Neural cell (in vitro differentiated cells): ENCODE measurements at regions not wholly inside any gene's neighbourhood (a gene's known extent, or its start where the extent isn't known, plus 50 kb on each side); places are given as distances from the start of the nearest gene placed in this dataset.

Experiments used
- H2AFZ ChIP-seq: fragments of 200-600, 300-800 bp; sonication (generic), shearing (Covaris generic); 2 replicates; pipeline ENCODE4 v1.6.0; 2014; ENCODE audit warnings: low read depth, mild to moderate bottlenecking, antibody characterized with exemption, low read length, moderate library complexity
- H3F3A ChIP-seq: fragments of 200-600 bp; shearing (Covaris generic); 2 replicates; pipeline ENCODE4 v1.6.1; 2016; ENCODE audit warnings: mild to moderate bottlenecking, moderate library complexity, mixed read lengths, antibody characterized with exemption, low read length; ENCODE audit not compliant: insufficient read depth, poor library complexity, severe bottlenecking
- H3K27ac ChIP-seq: fragments of 200-600, 300-800 bp; sonication (generic), shearing (Covaris generic); 2 replicates; pipeline ENCODE4 v1.5.1; 2014; ENCODE audit warnings: mild to moderate bottlenecking, low read length, moderate library complexity
- H3K27me3 ChIP-seq: fragments of 300-800, 200-600 bp; sonication (generic), shearing (Covaris generic); 2 replicates; pipeline ENCODE4 v1.6.0; 2014; ENCODE audit warnings: mild to moderate bottlenecking, low read depth, low read length, moderate library complexity; ENCODE audit not compliant: insufficient read depth
- H3K36me3 ChIP-seq: fragments of 300-800, 200-600 bp; sonication (generic), shearing (Covaris generic); 2 replicates; pipeline ENCODE4 v1.5.1; 2014; ENCODE audit warnings: mild to moderate bottlenecking, antibody characterized with exemption, low read length, moderate library complexity; ENCODE audit not compliant: insufficient read depth
- H3K4me2 ChIP-seq: fragments of 300-800, 200-600 bp; sonication (generic), shearing (Covaris generic); 2 replicates; pipeline ENCODE4 v1.6.0; 2014; ENCODE audit warnings: mild to moderate bottlenecking, low read length
- H3K4me3 ChIP-seq: fragments of 300-800, 200-600 bp; sonication (generic), shearing (Covaris generic); 2 replicates; pipeline ENCODE4 v1.5.1; 2014; ENCODE audit warnings: mild to moderate bottlenecking, low read length, moderate library complexity
- H3K79me2 ChIP-seq: fragments of 200-600 bp; shearing (Covaris generic); replicated peaks from 2 replicates; pipeline ENCODE4 v1.6.0; 2014; ENCODE audit warnings: mild to moderate bottlenecking, low read length, moderate library complexity; ENCODE audit not compliant: insufficient read depth
- H3K9ac ChIP-seq: fragments of 300-800, 200-600 bp; sonication (generic), shearing (Covaris generic); 2 replicates; pipeline ENCODE4 v1.6.1; 2016; ENCODE audit warnings: mild to moderate bottlenecking, low read length, mixed read lengths
- H3K9me2 ChIP-seq: fragments of 200-600 bp; shearing (Covaris generic); 2 replicates; pipeline ENCODE4 v1.6.1; 2016; ENCODE audit warnings: mild to moderate bottlenecking, low read length, mixed read lengths; ENCODE audit not compliant: insufficient read depth
- H3K9me3 ChIP-seq: fragments of 200-600, 300-800 bp; sonication (generic), shearing (Covaris generic); 2 replicates; pipeline ENCODE4 v1.6.1; 2016; ENCODE audit warnings: mild to moderate bottlenecking, mixed run types, low read length, moderate library complexity, mixed read lengths
- H4K20me1 ChIP-seq: fragments of 200-600 bp; shearing (Covaris generic); 2 replicates; pipeline ENCODE4 v1.6.1; 2016; ENCODE audit warnings: mild to moderate bottlenecking, mixed run types; ENCODE audit not compliant: insufficient read depth
- EP300 ChIP-seq: fragments of 450-650 bp; conservative IDR thresholded peaks from 2 replicates; pipeline ENCODE4 v1.6.1; 2014; ENCODE audit warnings: antibody characterized with exemption, mild to moderate bottlenecking, moderate library complexity; ENCODE audit not compliant: poor library complexity, severe bottlenecking
- EZH2 ChIP-seq: fragments of 200-600, 300-800 bp; shearing (Covaris generic), sonication (generic); IDR thresholded peaks from 2 replicates; pipeline ENCODE4 v1.6.1; 2014; ENCODE audit warnings: antibody characterized with exemption, low read length, borderline replicate concordance, mild to moderate bottlenecking; ENCODE audit not compliant: insufficient read depth, poor library complexity, severe bottlenecking
- MXI1 ChIP-seq: fragments of 450-650 bp; conservative IDR thresholded peaks from 2 replicates; pipeline ENCODE4 v1.6.1; 2014; ENCODE audit warnings: antibody characterized with exemption, mild to moderate bottlenecking; ENCODE audit not compliant: poor library complexity, severe bottlenecking
- POLR2AphosphoS5 ChIP-seq: IDR thresholded peaks from 2 replicates; pipeline ENCODE4 v1.6.1; 2012
- RAD21 ChIP-seq: fragments of 450-650 bp; conservative IDR thresholded peaks from 2 replicates; pipeline ENCODE4 v1.6.1; 2014; ENCODE audit warnings: antibody characterized with exemption, mild to moderate bottlenecking, moderate library complexity
- REST ChIP-seq: IDR thresholded peaks from 2 replicates; pipeline ENCODE4 v1.6.1; 2012; ENCODE audit warnings: borderline replicate concordance
- SMC3 ChIP-seq: fragments of 450-650 bp; conservative IDR thresholded peaks from 2 replicates; pipeline ENCODE4 v1.6.1; 2014; ENCODE audit warnings: antibody characterized with exemption, mild to moderate bottlenecking, moderate library complexity; ENCODE audit not compliant: poor library complexity
- TAF1 ChIP-seq: IDR thresholded peaks from 2 replicates; pipeline ENCODE4 v1.6.1; 2012; ENCODE audit warnings: low read depth
- TF ChIP-seq, protein P1 (sequence below): fragments of 450-650 bp; IDR thresholded peaks from 2 replicates; pipeline ENCODE4 v1.5.1; 2014; ENCODE audit warnings: antibody characterized with exemption, mild to moderate bottlenecking, moderate library complexity; ENCODE audit not compliant: poor library complexity, severe bottlenecking

GRCh38 chr4:32776435-32777203, 2056.4 kb downstream of the PCDH7 start:
- Histone ChIP-seq H3K4me3 (no peak overlapping the region), H3K36me3 (no peaks in the 10 kb centered on the region), H2AFZ (no peak overlapping the region), H3K9me3 (no peaks in the 10 kb centered on the region), H3K79me2 (no peaks in the 10 kb centered on the region), H3K4me2 (no peak overlapping the region), H4K20me1 (no peaks in the 10 kb centered on the region), H3K27me3 (no peaks in the 10 kb centered on the region), H3K9me2 (no peaks in the 10 kb centered on the region), H3K9ac (no peak overlapping the region), H3F3A (no peaks in the 10 kb centered on the region), H3K27ac (no peak overlapping the region)
- TF ChIP-seq EP300 (no peak), RAD21 (no peak), MXI1 (no peak), EZH2 (no peak), POLR2AphosphoS5 (no peak), SMC3 (no peak), TAF1 (no peak), REST (no peak)
- TF ChIP-seq, protein P1, sequence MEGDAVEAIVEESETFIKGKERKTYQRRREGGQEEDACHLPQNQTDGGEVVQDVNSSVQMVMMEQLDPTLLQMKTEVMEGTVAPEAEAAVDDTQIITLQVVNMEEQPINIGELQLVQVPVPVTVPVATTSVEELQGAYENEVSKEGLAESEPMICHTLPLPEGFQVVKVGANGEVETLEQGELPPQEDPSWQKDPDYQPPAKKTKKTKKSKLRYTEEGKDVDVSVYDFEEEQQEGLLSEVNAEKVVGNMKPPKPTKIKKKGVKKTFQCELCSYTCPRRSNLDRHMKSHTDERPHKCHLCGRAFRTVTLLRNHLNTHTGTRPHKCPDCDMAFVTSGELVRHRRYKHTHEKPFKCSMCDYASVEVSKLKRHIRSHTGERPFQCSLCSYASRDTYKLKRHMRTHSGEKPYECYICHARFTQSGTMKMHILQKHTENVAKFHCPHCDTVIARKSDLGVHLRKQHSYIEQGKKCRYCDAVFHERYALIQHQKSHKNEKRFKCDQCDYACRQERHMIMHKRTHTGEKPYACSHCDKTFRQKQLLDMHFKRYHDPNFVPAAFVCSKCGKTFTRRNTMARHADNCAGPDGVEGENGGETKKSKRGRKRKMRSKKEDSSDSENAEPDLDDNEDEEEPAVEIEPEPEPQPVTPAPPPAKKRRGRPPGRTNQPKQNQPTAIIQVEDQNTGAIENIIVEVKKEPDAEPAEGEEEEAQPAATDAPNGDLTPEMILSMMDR = no peak

DNA sequence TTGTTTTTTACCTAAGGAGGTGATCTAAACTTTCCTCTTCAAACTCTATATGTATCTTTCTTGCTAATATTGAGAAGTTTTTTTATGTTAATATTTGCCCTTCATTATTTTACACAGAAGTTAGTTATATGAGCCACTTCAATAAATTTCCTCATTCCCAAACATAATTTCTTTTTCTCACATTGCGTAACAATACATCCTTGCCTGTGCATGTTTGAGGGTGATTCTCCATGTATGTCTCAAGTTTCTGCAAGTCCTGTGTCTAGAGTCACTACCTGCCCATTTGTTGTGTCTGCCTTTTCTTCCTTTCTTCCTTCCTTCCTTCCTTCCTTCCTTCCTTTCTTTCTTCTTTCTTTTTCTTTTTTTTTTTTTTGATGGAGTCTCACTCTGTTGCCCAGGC, 2057.9 kb downstream of the PCDH7 start:
- Histone ChIP-seq H4K20me1 (no peaks in the 10 kb centered on the region), H3K36me3 (no peaks in the 10 kb centered on the region), H3K4me2 (no peak overlapping the region), H3K79me2 (no peaks in the 10 kb centered on the region), H3K9ac (no peak overlapping the region), H3K9me2 (no peaks in the 10 kb centered on the region), H2AFZ (no peak overlapping the region), H3K27me3 (no peaks in the 10 kb centered on the region), H3K4me3 (no peak overlapping the region), H3F3A (no peaks in the 10 kb centered on the region), H3K9me3 (no peaks in the 10 kb centered on the region), H3K27ac (no peak overlapping the region)
- no peak for TF ChIP-seq REST
- TF ChIP-seq, protein P1 = no peak
- no peak for TF ChIP-seq RAD21
- TF ChIP-seq MXI1 = no peak
- no peak for TF ChIP-seq EZH2
- TF ChIP-seq POLR2AphosphoS5 = no peak
- no peak for TF ChIP-seq EP300
- no peak for TF ChIP-seq TAF1
- no peak for TF ChIP-seq SMC3
